WTC11 (cell line): ENCODE measurements at regions not wholly inside any gene's neighbourhood (a gene's known extent, or its start where the extent isn't known, plus 50 kb on each side); places are given as distances from the start of the nearest gene placed in this dataset.
A peak's percentile ranks its signal among the peaks of the same experiment; 100 is the strongest.

ENCODE experiments used
- ATAC-seq: fragments of 200-7000 bp; cut with Tn5 transposase; 2 replicates; pipeline ENCODE4 v1.10.0; 2021; ENCODE audit warnings: mild to moderate bottlenecking, moderate library complexity
- CTCF ChIA-PET: fragments of 300-600 bp; sonication (Branson Sonifier 250); formaldehyde crosslinking; loops from one replicate; lab custom pipeline; 2021; ENCODE audit warnings: antibody characterized with exemption; lab: Charles Lee
- POLR2A ChIA-PET: fragments of 350-600 bp; sonication (Branson Sonifier 250); formaldehyde crosslinking; loops from one replicate; lab custom pipeline; 2021; ENCODE audit warnings: antibody characterized with exemption; lab: Charles Lee
- DNase-seq: peaks from one replicate; pipeline ENCODE4 v3.0.0; 2021; ENCODE audit warnings: low spot score
- H3K27ac Mint-ChIP-seq: 2 replicates; pipeline ENCODE4 v1.8.0; 2021; ENCODE audit warnings: mixed read lengths
- H3K27me3 Mint-ChIP-seq: 2 replicates; pipeline ENCODE4 v1.8.0; 2021; ENCODE audit warnings: low read depth, mild to moderate bottlenecking, moderate library complexity, mixed read lengths
- H3K36me3 Mint-ChIP-seq: 2 replicates; pipeline ENCODE4 v1.8.0; 2021; ENCODE audit warnings: mixed read lengths
- H3K4me1 Mint-ChIP-seq: 2 replicates; pipeline ENCODE4 v1.8.0; 2022; ENCODE audit warnings: mixed read lengths
- H3K4me3 Mint-ChIP-seq: 2 replicates; pipeline ENCODE4 v1.8.0; 2021; ENCODE audit warnings: mild to moderate bottlenecking, moderate library complexity, mixed read lengths
- H3K9me3 Mint-ChIP-seq: 2 replicates; pipeline ENCODE4 v1.8.0; 2021; ENCODE audit warnings: mixed read lengths
- AR ChIP-seq: fragments of 250-450 bp; sonication (Bioruptor Pico); IDR thresholded peaks from 2 replicates; pipeline ENCODE4 v1.9.0; 2021; ENCODE audit warnings: mild to moderate bottlenecking
- ARID4B ChIP-seq: sonication (generic); formaldehyde crosslinking; IDR thresholded peaks from 2 replicates; pipeline ENCODE4 v1.8.0; 2023; ENCODE audit warnings: missing genetic modification reagents, mild to moderate bottlenecking, borderline replicate concordance
- CTCF ChIP-seq: fragments of 200-600 bp; IDR thresholded peaks from 2 replicates; pipeline ENCODE4 v1.8.0; 2022; ENCODE audit warnings: antibody characterized with exemption
- E2F5 ChIP-seq: sonication (generic); formaldehyde crosslinking; IDR thresholded peaks from 2 replicates; pipeline ENCODE4 v1.8.1; 2022; ENCODE audit warnings: mild to moderate bottlenecking, moderate library complexity, missing genetic modification reagents
- EMX1 ChIP-seq: fragments of 250-450 bp; sonication (Bioruptor Pico); IDR thresholded peaks from 2 replicates; pipeline ENCODE4 v1.8.0; 2021; ENCODE audit warnings: mild to moderate bottlenecking
- FOXJ3 ChIP-seq: sonication (generic); formaldehyde crosslinking; IDR thresholded peaks from 2 replicates; pipeline ENCODE4 v1.9.0; 2021; ENCODE audit warnings: missing genetic modification reagents, mild to moderate bottlenecking, borderline replicate concordance
- FOXK1 ChIP-seq: sonication (generic); formaldehyde crosslinking; IDR thresholded peaks from 2 replicates; pipeline ENCODE4 v1.8.0; 2022; ENCODE audit warnings: mild to moderate bottlenecking, moderate library complexity, missing genetic modification reagents
- FOXP1 ChIP-seq: sonication (generic); formaldehyde crosslinking; IDR thresholded peaks from 2 replicates; pipeline ENCODE4 v1.8.0; 2022; ENCODE audit warnings: missing genetic modification reagents, mild to moderate bottlenecking, moderate library complexity, borderline replicate concordance
- GRHL2 ChIP-seq: fragments of 250-450 bp; sonication (Bioruptor Pico); IDR thresholded peaks from 2 replicates; pipeline ENCODE4 v1.8.0; 2022; ENCODE audit warnings: mild to moderate bottlenecking, moderate library complexity; ENCODE audit not compliant: insufficient replicate concordance, severe bottlenecking
- MXD4 ChIP-seq: fragments of 250-450 bp; sonication (Bioruptor Pico); IDR thresholded peaks from 2 replicates; pipeline ENCODE4 v1.8.0; 2021; ENCODE audit warnings: mild to moderate bottlenecking, moderate library complexity, borderline replicate concordance
- MYBL2 ChIP-seq: sonication (generic); formaldehyde crosslinking; IDR thresholded peaks from 2 replicates; pipeline ENCODE4 v1.8.1; 2023; ENCODE audit warnings: mild to moderate bottlenecking, moderate library complexity, missing genetic modification reagents
- NFATC4 ChIP-seq: fragments of 250-450 bp; sonication (Bioruptor Pico); IDR thresholded peaks from 2 replicates; pipeline ENCODE4 v1.9.0; 2021; ENCODE audit warnings: mild to moderate bottlenecking
- NFE2L1 ChIP-seq: sonication (generic); formaldehyde crosslinking; IDR thresholded peaks from 2 replicates; pipeline ENCODE4 v1.8.1; 2023; ENCODE audit warnings: missing genetic modification reagents
- NFYB ChIP-seq: sonication (generic); formaldehyde crosslinking; conservative IDR thresholded peaks from 2 replicates; pipeline ENCODE4 v1.8.0; 2022; ENCODE audit warnings: low read depth, missing genetic modification reagents
- NR1H2 ChIP-seq: sonication (generic); formaldehyde crosslinking; IDR thresholded peaks from 2 replicates; pipeline ENCODE4 v1.9.0; 2021; ENCODE audit warnings: mild to moderate bottlenecking, moderate library complexity, missing genetic modification reagents
- SOX15 ChIP-seq: fragments of 250-450 bp; sonication (Bioruptor Pico); IDR thresholded peaks from 2 replicates; pipeline ENCODE4 v1.9.0; 2021; ENCODE audit warnings: mild to moderate bottlenecking
- SP1 ChIP-seq: sonication (generic); formaldehyde crosslinking; conservative IDR thresholded peaks from 2 replicates; pipeline ENCODE4 v1.8.1; 2022; ENCODE audit warnings: missing genetic modification reagents
- ZNF281 ChIP-seq: sonication (generic); formaldehyde crosslinking; IDR thresholded peaks from 2 replicates; pipeline ENCODE4 v1.8.0; 2023; ENCODE audit warnings: mild to moderate bottlenecking, missing genetic modification reagents
- ZNF317 ChIP-seq: sonication (generic); formaldehyde crosslinking; IDR thresholded peaks from 2 replicates; pipeline ENCODE4 v1.8.1; 2023; ENCODE audit warnings: low read depth, mild to moderate bottlenecking, moderate library complexity, missing genetic modification reagents, borderline replicate concordance

- TF ChIP-seq AR (no peak), ZNF281 (no peak), EMX1 (CRISPR knock-in tag) (no peak), GRHL2 (CRISPR knock-in tag) (no peak), E2F5 (CRISPR knock-in tag) (no peak)
- TF ChIP-seq, all 79 proteins: peak for 0
Observed at GRCh38 chr1:209203533-209203895, 380.0 kb upstream of the CAMK1G start (continued).

GRCh38 chr1:209205039-209205438 is 378.5 kb upstream of the CAMK1G start:
- POLR2A ChIA-PET, result no interaction called here
- no peak for DNase-seq

GRCh38 chr1:209207126-209207700 is 376.3 kb upstream of the CAMK1G start:
- CTCF ChIA-PET, result interaction anchor here (0.6 to 5.4 kb wide), 68 partner anchors 9 to 1214 kb away, joined by 3 to 45 read pairs (median 5); partner anchors contain the start of genes CAMK1G and PLXNA2
- POLR2A ChIA-PET, result interaction anchor here (1.3 kb wide), 1 partner anchor 137 kb away, joined by 6 read pairs; no protein-coding TSS in a partner anchor
- Mint-ChIP-seq H3K36me3 (no peaks in the 10 kb centered on the region), H3K9me3 (no peaks in the 10 kb centered on the region), H3K27ac (no peak overlapping the region), H3K4me3 (peak overlapping the region; percentile 65; the same call in 1 of the 2 replicates), H3K27me3 (peaks cover 9% of the 10 kb centered on the region), H3K4me1 (peaks cover 25% of the 10 kb centered on the region)
- ATAC-seq, result no peak; the same call in 1 of the 2 replicates
- DNase-seq, result no peak
- TF ChIP-seq MXD4 (CRISPR knock-in tag), result no peak
- no peak for TF ChIP-seq NFE2L1 (CRISPR knock-in tag)
- no peak for TF ChIP-seq NFATC4 (CRISPR knock-in tag)
- TF ChIP-seq MYBL2 (CRISPR knock-in tag), result no peak
- no peak for TF ChIP-seq NR1H2 (CRISPR knock-in tag)
- TF ChIP-seq FOXK1 (CRISPR knock-in tag), result no peak
- no peak for TF ChIP-seq SOX15
- TF ChIP-seq SP1 (CRISPR knock-in tag), result no peak
- no peak for TF ChIP-seq ARID4B (CRISPR knock-in tag)
- TF ChIP-seq FOXP1, result no peak

More at GRCh38 chr1:209205039-209205438, 378.5 kb upstream of the CAMK1G start:
- Mint-ChIP-seq H3K4me3 (no peak overlapping the region), H3K4me1 (peaks cover 38% of the 10 kb centered on the region), H3K9me3 (no peaks in the 10 kb centered on the region), H3K36me3 (no peaks in the 10 kb centered on the region), H3K27me3 (peaks cover 9% of the 10 kb centered on the region), H3K27ac (no peak overlapping the region)
- TF ChIP-seq GRHL2 (CRISPR knock-in tag) (no peak), FOXJ3 (CRISPR knock-in tag) (no peak), NFYB (CRISPR knock-in tag) (no peak), CTCF (no peak), ZNF317 (no peak)
- ATAC-seq, result no peak
- CTCF ChIA-PET, result interaction anchor here (1.4 kb wide), 1 partner anchor 371 kb away, joined by 4 read pairs; no protein-coding TSS in a partner anchor
